ENCODE measurements at regions not wholly inside any gene's neighbourhood (a gene's known extent, or its start where the extent isn't known, plus 50 kb on each side); places are given as distances from the start of the nearest gene placed in this dataset.

GRCh38 chr11:80412604-80413003 lies 971.8 kb upstream of the TENM4 start:
- TF ChIP-seq CTCF (IDR thresholded peaks at IDR 0.05; ENCODE audit: insufficient read depth, missing control alignments): no peak
- DNase-seq (ENCODE audit: insufficient read length, low spot score) (no peak), FAIRE-seq (no peak)

GRCh38 chr11:80393210-80393609 lies 952.4 kb upstream of the TENM4 start:
- DNase-seq (ENCODE audit: insufficient read length, low spot score) (no peak), FAIRE-seq (no peak)
- TF ChIP-seq CTCF (IDR thresholded peaks at IDR 0.05; ENCODE audit: insufficient read depth, missing control alignments): no peak

GRCh38 chr11:80390505-80390904 lies 949.7 kb upstream of the TENM4 start:
- FAIRE-seq (no peak), DNase-seq (ENCODE audit: insufficient read length, low spot score) (no peak)
- TF ChIP-seq CTCF (IDR thresholded peaks at IDR 0.05; ENCODE audit: insufficient read depth, missing control alignments): no peak

DNA sequence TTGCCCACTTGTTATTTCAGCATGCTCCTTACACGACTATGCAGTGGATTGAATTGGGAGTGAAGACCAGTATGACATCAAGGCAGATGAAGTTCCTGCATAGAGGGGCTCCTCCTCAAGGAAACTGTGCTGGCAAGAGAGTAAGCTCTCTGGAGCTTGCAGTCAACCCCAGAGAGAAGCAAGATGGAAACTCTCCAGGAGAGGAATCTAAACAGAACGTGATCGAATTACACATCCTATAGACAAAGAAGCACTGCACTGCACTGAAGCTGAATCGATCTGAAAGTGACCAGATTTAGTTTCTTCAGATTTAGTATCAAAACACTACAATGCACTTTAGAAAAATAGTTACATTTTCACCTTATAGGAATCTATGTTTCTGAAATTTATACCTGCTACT lies 947.7 kb upstream of the TENM4 start:
- no peak for TF ChIP-seq CTCF (IDR thresholded peaks at IDR 0.05; ENCODE audit: insufficient read depth, missing control alignments)
- FAIRE-seq (no peak), DNase-seq (ENCODE audit: insufficient read length, low spot score) (no peak)

DNA sequence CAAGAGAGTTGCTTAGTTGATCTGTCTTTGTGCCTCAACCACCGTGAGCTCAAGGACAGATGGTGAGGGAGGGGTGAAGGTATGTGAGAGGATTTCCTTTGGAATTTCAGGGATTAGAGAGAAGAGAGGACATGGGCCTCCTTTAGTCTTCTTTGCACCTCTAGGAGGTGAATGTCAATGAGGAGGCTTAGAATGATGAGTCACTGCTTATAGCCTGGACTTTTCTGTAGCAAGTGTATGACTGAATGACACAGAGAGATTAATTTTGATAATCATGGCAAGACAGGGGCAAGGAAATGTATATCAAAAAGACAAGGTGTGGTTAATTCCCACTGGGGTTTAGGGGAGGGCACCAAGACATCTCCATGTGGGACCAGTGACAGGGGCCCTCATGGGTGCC lies 947.3 kb upstream of the TENM4 start:
- FAIRE-seq: no peak

DNA sequence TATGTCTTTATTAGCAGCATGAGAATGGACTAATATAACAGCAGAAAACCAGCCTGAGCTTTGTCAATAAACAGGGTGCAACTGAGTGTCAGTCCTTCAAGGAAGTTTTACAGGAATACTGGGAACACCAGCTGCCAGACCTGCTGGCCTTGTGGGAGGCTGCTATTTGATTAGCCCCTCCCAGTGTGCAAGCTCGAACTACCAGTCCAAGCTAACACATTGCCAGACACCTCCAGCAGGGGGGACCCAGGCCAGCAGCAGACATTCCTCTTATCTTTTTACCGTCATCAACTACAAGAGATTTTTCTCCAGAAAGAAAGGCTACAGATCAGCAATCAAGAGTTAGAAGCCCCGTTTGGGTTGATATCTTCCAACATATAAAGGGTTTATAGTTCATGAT lies 942.8 kb upstream of the TENM4 start:
- FAIRE-seq: no peak
- DNase-seq (ENCODE audit: insufficient read length, low spot score): no peak
- TF ChIP-seq CTCF (IDR thresholded peaks at IDR 0.05; ENCODE audit: insufficient read depth, missing control alignments): no peak

More for the DNA sequence above, 947.3 kb upstream of the TENM4 start:
- no peak for DNase-seq (ENCODE audit: insufficient read length, low spot score)
- no peak for TF ChIP-seq CTCF (IDR thresholded peaks at IDR 0.05; ENCODE audit: insufficient read depth, missing control alignments)

GRCh38 chr11:80379620-80380278 lies 938.9 kb upstream of the TENM4 start:
- no peak for TF ChIP-seq CTCF (IDR thresholded peaks at IDR 0.05; ENCODE audit: insufficient read depth, missing control alignments)
- no peak for DNase-seq (ENCODE audit: insufficient read length, low spot score)
- no peak for FAIRE-seq
